ENCODE measurements at regions not wholly inside any gene's neighbourhood (a gene's known extent, or its start where the extent isn't known, plus 50 kb on each side); places are given as distances from the start of the nearest gene placed in this dataset.

- TF ChIP-seq CTCF (IDR thresholded peaks at IDR 0.05) (no peak), POLR2AphosphoS5 (IDR thresholded peaks at IDR 0.05; ENCODE audit: low read depth, low read length) (no peak), SIN3A (IDR thresholded peaks at IDR 0.05; ENCODE audit: borderline replicate concordance, insufficient read depth, low read depth, low read length) (no peak)
These were observed 167.1 kb upstream of the KIAA1217 start for GRCh38 chr10:24041834-24042233.
